GM12878 (cell line): ENCODE measurements at regions not wholly inside any gene's neighbourhood (a gene's known extent, or its start where the extent isn't known, plus 50 kb on each side); places are given as distances from the start of the nearest gene placed in this dataset.

ENCODE experiments used
- ATAC-seq: fragments of 200-7000 bp; cut with Tn5 transposase; 3 replicates; pipeline ENCODE4 v1.9.1; 2020; ENCODE audit warnings: mild to moderate bottlenecking, moderate library complexity
- BruUV-seq: library from RNA; stranded (reverse); fragments of 400-500 nt; replicated peaks from 2 replicates; lab custom pipeline; 2021; lab: Mats Ljungman, UMichigan
- CTCF ChIA-PET: fragments of 300-600 bp; sonication (Branson Sonifier 250); formaldehyde crosslinking; extraction: SDS; loops from one replicate; lab custom pipeline; 2021; ENCODE audit warnings: inconsistent platforms; lab: Yijun Ruan, JAX
- POLR2A ChIA-PET: fragments of 350-600 bp; formaldehyde crosslinking; extraction: SDS; loops from one replicate; lab custom pipeline; 2021; ENCODE audit warnings: inconsistent platforms; lab: Charles Lee
- RAD21 ChIA-PET: fragments of 300-600 bp; sonication (Branson Sonifier 250); formaldehyde crosslinking; loops from one replicate; lab custom pipeline; 2023; ENCODE audit warnings: antibody characterized with exemption; ENCODE audit not compliant: unreplicated experiment; lab: Charles Lee
- SMC1A ChIA-PET: fragments of 300-600 bp; sonication (Branson Sonifier 250); formaldehyde crosslinking; loops from one replicate; lab custom pipeline; 2023; ENCODE audit not compliant: unreplicated experiment, uncharacterized antibody; lab: Charles Lee
- DNase-seq: peaks from one replicate; pipeline ENCODE4 v3.0.0-alpha.2; 2011; ENCODE audit warnings: low read depth, low spot score
- FAIRE-seq: peaks from 3 replicates; lab custom pipeline; 2011; peaks lifted over from hg19 to GRCh38; lab: Jason Lieb, UNC
- H2AFZ ChIP-seq: 2 replicates; pipeline ENCODE4 v1.6.0; 2011; ENCODE audit warnings: low read depth, low read length, control low read depth; ENCODE audit not compliant: control insufficient read depth
- H3K27ac ChIP-seq: 2 replicates; pipeline ENCODE4 v1.5.1; 2011; ENCODE audit warnings: control low read depth; ENCODE audit not compliant: control insufficient read depth, insufficient read depth
- H3K27me3 ChIP-seq, 2 experiments: replicated peaks in 1 of 2; 2 replicates each; pipeline versions ENCODE4 v1.6.0 to v1.6.1; 2011; ENCODE audit warnings: low read length in 1 of 2; ENCODE audit not compliant: control insufficient read depth in 2 of 2, insufficient read depth in 2 of 2
- H3K36me3 ChIP-seq, 2 experiments: 2 replicates each; pipeline ENCODE4 v1.5.1; 2011; ENCODE audit warnings: low read length in 1 of 2; ENCODE audit not compliant: control insufficient read depth in 2 of 2, insufficient read depth in 2 of 2
- H3K4me1 ChIP-seq: 2 replicates; pipeline ENCODE4 v1.6.1; 2011; ENCODE audit warnings: mild to moderate bottlenecking, low read length, moderate library complexity, mixed read lengths; ENCODE audit not compliant: control insufficient read depth, insufficient read depth
- H3K4me2 ChIP-seq: 2 replicates; pipeline ENCODE4 v1.6.0; 2011; ENCODE audit warnings: control low read depth; ENCODE audit not compliant: control insufficient read depth, insufficient read depth
- H3K4me3 ChIP-seq: fragments of 200-600 bp; sonication (generic); 2 replicates; pipeline ENCODE4 v1.5.1; 2016
- H3K79me2 ChIP-seq: 2 replicates; pipeline ENCODE4 v1.6.0; 2011; ENCODE audit warnings: low read length; ENCODE audit not compliant: control insufficient read depth, insufficient read depth
- H3K9ac ChIP-seq: 2 replicates; pipeline ENCODE4 v1.8.0; 2011; ENCODE audit warnings: low read length, control low read depth, mixed read lengths; ENCODE audit not compliant: control insufficient read depth, insufficient read depth
- H3K9me3 ChIP-seq: replicated peaks from 3 replicates; pipeline ENCODE4 v1.5.1; 2011; ENCODE audit warnings: mild to moderate bottlenecking, low read length; ENCODE audit not compliant: control insufficient read depth, insufficient read depth
- H4K20me1 ChIP-seq: 2 replicates; pipeline ENCODE4 v1.6.0; 2011; ENCODE audit not compliant: control insufficient read depth, insufficient read depth
- FOS ChIP-seq: IDR thresholded peaks from 3 replicates; pipeline ENCODE4 v1.6.1; 2011; ENCODE audit warnings: borderline replicate concordance; ENCODE audit not compliant: insufficient read length; ENCODE audit errors: extremely low read depth
- PML ChIP-seq: IDR thresholded peaks from 2 replicates; pipeline ENCODE4 v1.6.1; 2012; ENCODE audit warnings: low read length, inconsistent platforms
- RAD51 ChIP-seq: fragments of 450-650 bp; IDR thresholded peaks from 2 replicates; pipeline ENCODE4 v1.6.1; 2016; ENCODE audit warnings: moderate library complexity, mild to moderate bottlenecking, inconsistent platforms
- ZZZ3 ChIP-seq: IDR thresholded peaks from 2 replicates; pipeline ENCODE4 v1.6.1; 2011; ENCODE audit warnings: low read depth; ENCODE audit not compliant: control insufficient read depth, insufficient read length
- WGBS: methylation state at CpG from one replicate; pipeline ENCODE4 v1.1.6; 2016; ENCODE audit warnings: low lambda C conversion rate; ENCODE audit not compliant: insufficient replicate concordance, insufficient coverage; ENCODE audit errors: missing lambda C conversion rate; 5-methylcytosine and 5-hydroxymethylcytosine counted together
- in situ Hi-C: fragments of 300-500 bp; cut with MboI; formaldehyde crosslinking; loops from 9 replicates; pipeline ENCODE4 v1.14.3; 2018; ENCODE audit warnings: mixed read lengths
- intact Hi-C: fragments of 100-400 bp; cut with micrococcal nuclease; formaldehyde crosslinking; loops from one replicate; pipeline ENCODE4 v1.14.2; 2022; ENCODE audit not compliant: unreplicated experiment
- TF ChIP-seq, protein P1 (sequence below): IDR thresholded peaks from 2 replicates; pipeline ENCODE4 v1.6.1; 2012; ENCODE audit warnings: improper control_type of control experiment, low read depth, low read length; ENCODE audit not compliant: insufficient replicate concordance
- TF ChIP-seq, protein P2 (sequence below): IDR thresholded peaks from 2 replicates; pipeline ENCODE4 v1.6.1; 2012; ENCODE audit warnings: low read depth, low read length, improper control_type of control experiment

DNA sequence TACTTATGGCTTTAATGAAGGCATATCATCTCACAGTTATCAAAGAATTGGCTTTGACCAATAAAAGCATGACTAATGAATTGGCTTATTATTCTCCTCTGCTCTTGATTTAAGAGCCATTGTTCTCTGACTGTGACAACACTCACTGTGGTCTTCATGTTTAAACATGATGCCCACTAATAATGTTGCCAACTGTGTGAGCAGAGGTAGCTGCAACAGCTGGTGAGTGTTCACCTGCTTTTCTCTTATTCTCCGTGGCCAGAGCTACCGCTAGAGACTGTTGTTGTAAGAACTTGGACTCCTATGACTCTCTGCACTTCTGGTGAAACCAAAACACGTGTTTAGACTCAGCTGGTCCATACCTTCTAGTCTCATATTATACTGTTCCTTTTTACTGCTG lies 335.9 kb downstream of the XPNPEP1 start:
- RAD21 ChIA-PET = no interaction called here
- no peaks in the 10 kb centered on the region for H3K79me2 ChIP-seq
- no peaks in the 10 kb centered on the region for H4K20me1 ChIP-seq
- WGBS = 3% methylated on average over 3 of the region's 3 CpGs
- H3K4me1 ChIP-seq = no peaks in the 10 kb centered on the region
- H3K4me2 ChIP-seq = no peak overlapping the region
- no peak overlapping the region for H3K9ac ChIP-seq
- H3K9me3 ChIP-seq = no peaks in the 10 kb centered on the region
- intact Hi-C loops (no loop called here), in situ Hi-C loops (no loop called here)
- no peak overlapping the region for H3K4me3 ChIP-seq
- no peak for FAIRE-seq
- TF ChIP-seq ZZZ3 (no peak), RAD51 (no peak), PML (no peak), FOS (no peak)
- TF ChIP-seq, protein P1, sequence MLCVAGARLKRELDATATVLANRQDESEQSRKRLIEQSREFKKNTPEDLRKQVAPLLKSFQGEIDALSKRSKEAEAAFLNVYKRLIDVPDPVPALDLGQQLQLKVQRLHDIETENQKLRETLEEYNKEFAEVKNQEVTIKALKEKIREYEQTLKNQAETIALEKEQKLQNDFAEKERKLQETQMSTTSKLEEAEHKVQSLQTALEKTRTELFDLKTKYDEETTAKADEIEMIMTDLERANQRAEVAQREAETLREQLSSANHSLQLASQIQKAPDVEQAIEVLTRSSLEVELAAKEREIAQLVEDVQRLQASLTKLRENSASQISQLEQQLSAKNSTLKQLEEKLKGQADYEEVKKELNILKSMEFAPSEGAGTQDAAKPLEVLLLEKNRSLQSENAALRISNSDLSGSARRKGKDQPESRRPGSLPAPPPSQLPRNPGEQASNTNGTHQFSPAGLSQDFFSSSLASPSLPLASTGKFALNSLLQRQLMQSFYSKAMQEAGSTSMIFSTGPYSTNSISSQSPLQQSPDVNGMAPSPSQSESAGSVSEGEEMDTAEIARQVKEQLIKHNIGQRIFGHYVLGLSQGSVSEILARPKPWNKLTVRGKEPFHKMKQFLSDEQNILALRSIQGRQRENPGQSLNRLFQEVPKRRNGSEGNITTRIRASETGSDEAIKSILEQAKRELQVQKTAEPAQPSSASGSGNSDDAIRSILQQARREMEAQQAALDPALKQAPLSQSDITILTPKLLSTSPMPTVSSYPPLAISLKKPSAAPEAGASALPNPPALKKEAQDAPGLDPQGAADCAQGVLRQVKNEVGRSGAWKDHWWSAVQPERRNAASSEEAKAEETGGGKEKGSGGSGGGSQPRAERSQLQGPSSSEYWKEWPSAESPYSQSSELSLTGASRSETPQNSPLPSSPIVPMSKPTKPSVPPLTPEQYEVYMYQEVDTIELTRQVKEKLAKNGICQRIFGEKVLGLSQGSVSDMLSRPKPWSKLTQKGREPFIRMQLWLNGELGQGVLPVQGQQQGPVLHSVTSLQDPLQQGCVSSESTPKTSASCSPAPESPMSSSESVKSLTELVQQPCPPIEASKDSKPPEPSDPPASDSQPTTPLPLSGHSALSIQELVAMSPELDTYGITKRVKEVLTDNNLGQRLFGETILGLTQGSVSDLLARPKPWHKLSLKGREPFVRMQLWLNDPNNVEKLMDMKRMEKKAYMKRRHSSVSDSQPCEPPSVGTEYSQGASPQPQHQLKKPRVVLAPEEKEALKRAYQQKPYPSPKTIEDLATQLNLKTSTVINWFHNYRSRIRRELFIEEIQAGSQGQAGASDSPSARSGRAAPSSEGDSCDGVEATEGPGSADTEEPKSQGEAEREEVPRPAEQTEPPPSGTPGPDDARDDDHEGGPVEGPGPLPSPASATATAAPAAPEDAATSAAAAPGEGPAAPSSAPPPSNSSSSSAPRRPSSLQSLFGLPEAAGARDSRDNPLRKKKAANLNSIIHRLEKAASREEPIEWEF = no peak
- TF ChIP-seq, protein P2, sequence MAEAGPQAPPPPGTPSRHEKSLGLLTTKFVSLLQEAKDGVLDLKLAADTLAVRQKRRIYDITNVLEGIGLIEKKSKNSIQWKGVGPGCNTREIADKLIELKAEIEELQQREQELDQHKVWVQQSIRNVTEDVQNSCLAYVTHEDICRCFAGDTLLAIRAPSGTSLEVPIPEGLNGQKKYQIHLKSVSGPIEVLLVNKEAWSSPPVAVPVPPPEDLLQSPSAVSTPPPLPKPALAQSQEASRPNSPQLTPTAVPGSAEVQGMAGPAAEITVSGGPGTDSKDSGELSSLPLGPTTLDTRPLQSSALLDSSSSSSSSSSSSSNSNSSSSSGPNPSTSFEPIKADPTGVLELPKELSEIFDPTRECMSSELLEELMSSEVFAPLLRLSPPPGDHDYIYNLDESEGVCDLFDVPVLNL = no peak
- TF ChIP-seq, all 136 proteins: peak for 0
- H3K27ac ChIP-seq = no peak overlapping the region
- no peaks in the 10 kb centered on the region for H3K27me3 ChIP-seq
- POLR2A ChIA-PET = no interaction called here
- H2AFZ ChIP-seq = no peak overlapping the region
- BruUV-seq = no TSS peak
- no peak for DNase-seq
- SMC1A ChIA-PET = no interaction called here
- CTCF ChIA-PET = no interaction called here
- H3K36me3 ChIP-seq = no peaks in the 10 kb centered on the region
- no peak for ATAC-seq
